ENCODE measurements at regions not wholly inside any gene's neighbourhood (a gene's known extent, or its start where the extent isn't known, plus 50 kb on each side); places are given as distances from the start of the nearest gene placed in this dataset.

- TF ChIP-seq CTCF (IDR thresholded peaks at IDR 0.05) = no peak
- no peak for TF ChIP-seq POLR2A (IDR thresholded peaks at IDR 0.05)
- no peak for TF ChIP-seq POLR2AphosphoS5 (IDR thresholded peaks at IDR 0.05)
These were observed 233.2 kb downstream of the KLF13 start for GRCh38 chr15:31559786-31560185.

Data from transverse colon (tissue), 4 donors.